Panc1 (cell line): ENCODE measurements at regions not wholly inside any gene's neighbourhood (a gene's known extent, or its start where the extent isn't known, plus 50 kb on each side); places are given as distances from the start of the nearest gene placed in this dataset.

ENCODE experiments used
- ATAC-seq: fragments of 200-7000 bp; cut with Tn5 transposase; 2 replicates; pipeline ENCODE4 v1.9.1; 2020; ENCODE audit warnings: mild to moderate bottlenecking, moderate library complexity
- BruUV-seq: library from RNA; stranded (reverse); fragments of 400-500 nt; replicated peaks from 2 replicates; lab custom pipeline; 2021; lab: Mats Ljungman, UMichigan
- CTCF ChIA-PET: fragments of 300-600 bp; sonication (Branson Sonifier 250); formaldehyde crosslinking; loops from one replicate; lab custom pipeline; 2022; ENCODE audit warnings: antibody characterized with exemption; lab: Charles Lee
- POLR2A ChIA-PET: fragments of 300-600 bp; sonication (Branson Sonifier 250); formaldehyde crosslinking; loops from one replicate; lab custom pipeline; 2022; ENCODE audit warnings: antibody characterized with exemption; lab: Charles Lee
- DNase-seq: peaks from one replicate; pipeline ENCODE4 v3.0.0-alpha.2; 2010; ENCODE audit warnings: low read depth, low spot score
- H3K27ac ChIP-seq: 2 replicates; pipeline ENCODE4 v1.5.1; 2011; ENCODE audit warnings: mild to moderate bottlenecking, low read length, inconsistent platforms
- H3K27me3 ChIP-seq: fragments of 200-500 bp; sonication (Bioruptor generic); 2 replicates; pipeline ENCODE4 v1.6.0; 2014; ENCODE audit warnings: low read length, inconsistent platforms; ENCODE audit not compliant: control insufficient read depth, insufficient read depth
- H3K36me3 ChIP-seq: fragments of 200-500 bp; sonication (Bioruptor generic); 2 replicates; pipeline ENCODE4 v1.5.1; 2014; ENCODE audit warnings: inconsistent platforms, mild to moderate bottlenecking, low read length, moderate library complexity; ENCODE audit not compliant: control insufficient read depth, insufficient read depth
- H3K4me1 ChIP-seq: 2 replicates; pipeline ENCODE4 v1.5.1; 2011; ENCODE audit warnings: inconsistent platforms, mild to moderate bottlenecking, low read length, moderate library complexity; ENCODE audit not compliant: control insufficient read depth, insufficient read depth
- H3K4me3 ChIP-seq, 2 experiments: 2 replicates each; pipeline ENCODE4 v1.5.1; 2011 to 2012; ENCODE audit warnings: low read depth in 2 of 2, low read length in 2 of 2, mild to moderate bottlenecking in 2 of 2, inconsistent platforms in 1 of 2, moderate library complexity in 1 of 2
- H3K9me3 ChIP-seq: fragments of 200-500 bp; sonication (Bioruptor generic); 2 replicates; pipeline ENCODE4 v1.5.1; 2014; ENCODE audit warnings: low read depth, mild to moderate bottlenecking, inconsistent platforms, low read length, moderate library complexity; ENCODE audit not compliant: control insufficient read depth, insufficient read depth
- CTCF ChIP-seq: fragments of 450-650 bp; IDR thresholded peaks from 2 replicates; pipeline ENCODE4 v1.5.1; 2017; ENCODE audit warnings: mild to moderate bottlenecking
- POLR2AphosphoS5 ChIP-seq: IDR thresholded peaks from 2 replicates; pipeline ENCODE4 v1.6.1; 2012; ENCODE audit warnings: mild to moderate bottlenecking, low read depth, low read length, moderate library complexity
- REST ChIP-seq, 2 experiments: IDR thresholded peaks; 2 replicates each; pipeline ENCODE4 v1.6.1; 2011 to 2012; ENCODE audit warnings: low read depth in 2 of 2, control low read depth in 1 of 2, low read length in 1 of 2, mild to moderate bottlenecking in 1 of 2, moderate library complexity in 1 of 2; ENCODE audit not compliant: insufficient read depth in 1 of 2
- SIN3A ChIP-seq: IDR thresholded peaks from 2 replicates; pipeline ENCODE4 v1.6.1; 2012; ENCODE audit warnings: low read depth, mild to moderate bottlenecking, low read length, moderate library complexity, borderline replicate concordance; ENCODE audit not compliant: insufficient read depth
- TCF7L2 ChIP-seq: IDR thresholded peaks from 2 replicates; pipeline ENCODE4 v1.6.1; 2011; ENCODE audit warnings: mild to moderate bottlenecking, low read depth, low read length, inconsistent platforms
- in situ Hi-C: cut with HindIII; loops from 2 replicates; pipeline ENCODE4 v1.10.0; 2016; ENCODE audit warnings: low sequenced_read_pairs, low pct_unique_long_range_greater_than_20kb
- intact Hi-C: fragments of 100-400 bp; cut with micrococcal nuclease; formaldehyde crosslinking; loops from one replicate; pipeline ENCODE4 v1.10.0; 2022; ENCODE audit not compliant: unreplicated experiment

DNA sequence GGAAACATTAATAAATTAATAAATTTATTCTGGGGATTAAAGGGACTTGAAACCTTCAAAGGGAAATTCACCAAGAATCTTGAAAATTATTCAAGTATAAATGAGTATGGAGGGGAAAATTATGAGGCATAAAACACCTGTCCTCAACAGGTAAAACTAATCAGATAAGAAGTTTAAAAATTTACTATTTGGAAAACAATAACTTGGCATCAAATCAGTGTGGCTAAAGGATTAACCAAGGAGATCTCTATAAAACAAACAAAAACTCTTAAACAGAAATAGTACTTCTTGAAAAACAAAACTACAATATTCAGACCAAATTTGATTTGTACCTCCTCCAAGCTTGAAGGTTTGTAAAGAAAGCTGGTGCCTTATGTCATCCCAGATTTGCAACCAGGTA, 66.4 kb upstream of the ZNF804B start:
- Histone ChIP-seq H3K27ac (no peak overlapping the region), H3K4me3 (no peak overlapping the region), H3K9me3 (no peaks in the 10 kb centered on the region), H3K27me3 (no peaks in the 10 kb centered on the region), H3K4me1 (no peaks in the 10 kb centered on the region), H3K36me3 (no peaks in the 10 kb centered on the region)
- no peak for DNase-seq
- POLR2A ChIA-PET = no interaction called here
- intact Hi-C loops = no loop called here
- in situ Hi-C loops = no loop called here
- CTCF ChIA-PET = no interaction called here
- ATAC-seq = no peak
- BruUV-seq = no TSS peak
- TF ChIP-seq CTCF = no peak
- TF ChIP-seq POLR2AphosphoS5 = no peak
- no peak for TF ChIP-seq SIN3A
- TF ChIP-seq TCF7L2 = no peak
- no peak for TF ChIP-seq REST (IDR thresholded peaks at IDR 0.05; ENCODE audit: insufficient read depth in 1 of 2, low read depth in 2 of 2, low read length in 1 of 2)

DNA sequence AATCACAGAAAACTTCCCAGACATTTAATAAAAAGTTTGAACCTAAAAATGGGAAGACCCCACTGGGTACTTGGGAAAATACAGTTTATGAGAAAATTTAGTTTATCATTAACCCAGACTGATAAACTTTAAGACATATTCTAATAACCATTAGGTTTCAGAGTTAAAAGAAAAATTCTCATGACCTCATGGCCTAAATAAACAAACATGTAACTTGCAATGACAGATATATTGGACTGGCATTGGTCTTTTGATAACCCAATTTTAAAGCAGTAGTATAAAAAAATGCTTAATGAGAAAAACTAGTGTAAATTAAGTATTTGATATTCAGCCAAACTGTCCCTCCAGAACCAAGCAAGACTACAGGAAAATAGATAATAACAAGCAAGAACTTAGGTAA, 67.0 kb upstream of the ZNF804B start:
- no TSS peak for BruUV-seq
- intact Hi-C loops (no loop called here), in situ Hi-C loops (no loop called here)
- no peak for ATAC-seq
- DNase-seq = no peak
- Histone ChIP-seq H3K27me3 (no peaks in the 10 kb centered on the region), H3K9me3 (no peaks in the 10 kb centered on the region), H3K4me1 (no peaks in the 10 kb centered on the region), H3K27ac (no peak overlapping the region), H3K4me3 (no peak overlapping the region), H3K36me3 (no peaks in the 10 kb centered on the region)
- TF ChIP-seq TCF7L2 (no peak), CTCF (no peak), REST (IDR thresholded peaks at IDR 0.05; ENCODE audit: insufficient read depth in 1 of 2, low read depth in 2 of 2, low read length in 1 of 2) (no peak), POLR2AphosphoS5 (no peak), SIN3A (no peak)
- CTCF ChIA-PET = no interaction called here
- POLR2A ChIA-PET = no interaction called here
